Calu3 (cell line): ENCODE measurements at regions not wholly inside any gene's neighbourhood (a gene's known extent, or its start where the extent isn't known, plus 50 kb on each side); places are given as distances from the start of the nearest gene placed in this dataset.

Experiments
- BruUV-seq: library from RNA; stranded (reverse); fragments of 400-500 nt; replicated peaks from 2 replicates; lab custom pipeline; 2021; lab: Mats Ljungman, UMichigan
- CTCF ChIA-PET: fragments of 300-600 bp; sonication (Branson Sonifier 250); formaldehyde crosslinking; loops from one replicate; lab custom pipeline; 2022; ENCODE audit warnings: antibody characterized with exemption; lab: Charles Lee
- DNase-seq: peaks from one replicate; pipeline ENCODE4 v3.0.0; 2022
- H3K27ac Mint-ChIP-seq: one replicate; pipeline ENCODE4 v1.8.0; 2022; ENCODE audit warnings: mixed read lengths; ENCODE audit not compliant: unreplicated experiment
- H3K27me3 Mint-ChIP-seq: one replicate; pipeline ENCODE4 v1.8.0; 2022; ENCODE audit warnings: mixed read lengths; ENCODE audit not compliant: unreplicated experiment
- H3K36me3 Mint-ChIP-seq: one replicate; pipeline ENCODE4 v1.8.0; 2022; ENCODE audit warnings: mild to moderate bottlenecking, moderate library complexity, mixed read lengths; ENCODE audit not compliant: insufficient read depth, unreplicated experiment
- H3K4me1 Mint-ChIP-seq: one replicate; pipeline ENCODE4 v1.8.0; 2022; ENCODE audit warnings: mild to moderate bottlenecking, low read depth, mixed read lengths; ENCODE audit not compliant: unreplicated experiment
- H3K4me3 Mint-ChIP-seq: one replicate; pipeline ENCODE4 v1.8.0; 2022; ENCODE audit warnings: mild to moderate bottlenecking, low read depth, moderate library complexity, mixed read lengths; ENCODE audit not compliant: unreplicated experiment
- H3K9me3 Mint-ChIP-seq: one replicate; pipeline ENCODE4 v1.8.0; 2022; ENCODE audit warnings: low read depth, mixed read lengths; ENCODE audit not compliant: unreplicated experiment
- intact Hi-C: fragments of 100-400 bp; cut with micrococcal nuclease; formaldehyde crosslinking; loops from one replicate; pipeline ENCODE4 v1.10.0; 2022; ENCODE audit not compliant: unreplicated experiment
- TF ChIP-seq, protein P1 (sequence below): fragments of 200-600 bp; IDR thresholded peaks from one replicate; pipeline ENCODE4 v1.8.0; 2022; ENCODE audit warnings: antibody characterized with exemption; ENCODE audit not compliant: unreplicated experiment

DNA sequence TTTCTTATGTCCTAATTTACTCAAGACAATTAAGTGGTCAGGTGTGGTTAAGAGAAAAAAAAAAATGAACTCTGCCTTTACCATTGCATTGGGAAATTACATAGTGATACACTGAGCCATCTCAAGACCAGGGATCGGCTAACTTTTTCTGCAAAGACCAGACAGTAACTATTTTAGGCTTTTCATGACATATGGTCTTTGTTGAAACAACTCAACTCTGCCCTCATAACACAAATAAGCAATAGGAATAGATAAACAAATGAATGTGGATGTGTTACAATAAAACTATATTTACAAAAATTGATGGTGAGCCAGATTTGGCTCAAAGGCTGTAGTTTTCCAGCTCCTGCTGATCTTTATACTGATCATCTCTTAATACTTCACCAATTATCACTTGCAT lies 632.6 kb upstream of the INTU start:
- Mint-ChIP-seq H3K27me3 (no peaks in the 10 kb centered on the region), H3K36me3 (no peaks in the 10 kb centered on the region), H3K4me3 (no peak overlapping the region), H3K9me3 (no peaks in the 10 kb centered on the region), H3K4me1 (no peaks in the 10 kb centered on the region), H3K27ac (no peak overlapping the region)
- no TSS peak for BruUV-seq
- TF ChIP-seq, protein P1, sequence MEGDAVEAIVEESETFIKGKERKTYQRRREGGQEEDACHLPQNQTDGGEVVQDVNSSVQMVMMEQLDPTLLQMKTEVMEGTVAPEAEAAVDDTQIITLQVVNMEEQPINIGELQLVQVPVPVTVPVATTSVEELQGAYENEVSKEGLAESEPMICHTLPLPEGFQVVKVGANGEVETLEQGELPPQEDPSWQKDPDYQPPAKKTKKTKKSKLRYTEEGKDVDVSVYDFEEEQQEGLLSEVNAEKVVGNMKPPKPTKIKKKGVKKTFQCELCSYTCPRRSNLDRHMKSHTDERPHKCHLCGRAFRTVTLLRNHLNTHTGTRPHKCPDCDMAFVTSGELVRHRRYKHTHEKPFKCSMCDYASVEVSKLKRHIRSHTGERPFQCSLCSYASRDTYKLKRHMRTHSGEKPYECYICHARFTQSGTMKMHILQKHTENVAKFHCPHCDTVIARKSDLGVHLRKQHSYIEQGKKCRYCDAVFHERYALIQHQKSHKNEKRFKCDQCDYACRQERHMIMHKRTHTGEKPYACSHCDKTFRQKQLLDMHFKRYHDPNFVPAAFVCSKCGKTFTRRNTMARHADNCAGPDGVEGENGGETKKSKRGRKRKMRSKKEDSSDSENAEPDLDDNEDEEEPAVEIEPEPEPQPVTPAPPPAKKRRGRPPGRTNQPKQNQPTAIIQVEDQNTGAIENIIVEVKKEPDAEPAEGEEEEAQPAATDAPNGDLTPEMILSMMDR = no peak
- CTCF ChIA-PET = no interaction called here
- DNase-seq = no peak
- intact Hi-C loops = no loop called here

DNA sequence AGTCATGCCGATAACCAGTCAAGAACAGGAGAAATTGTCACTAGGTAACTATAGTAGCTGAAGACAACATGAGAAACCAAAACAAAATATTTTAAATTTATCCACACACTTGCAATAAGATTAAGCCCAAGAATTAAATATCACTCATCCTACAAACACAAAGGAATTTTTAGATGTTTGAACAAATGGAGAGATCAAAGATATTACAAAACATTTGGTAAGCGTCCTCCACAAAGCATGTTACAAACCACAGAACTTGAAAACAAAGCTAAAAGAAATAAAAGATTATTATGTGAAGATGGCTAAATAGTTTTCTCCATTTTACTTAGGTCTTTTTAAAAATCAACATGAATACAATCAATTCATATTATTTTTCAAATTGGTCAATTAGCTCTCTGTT lies 631.9 kb upstream of the INTU start:
- H3K27me3 Mint-ChIP-seq = no peaks in the 10 kb centered on the region
- no peaks in the 10 kb centered on the region for H3K36me3 Mint-ChIP-seq
- CTCF ChIA-PET = no interaction called here
- no TSS peak for BruUV-seq
- no peak for DNase-seq
- TF ChIP-seq, protein P1 = no peak
- H3K4me1 Mint-ChIP-seq = no peaks in the 10 kb centered on the region
- no peak overlapping the region for H3K27ac Mint-ChIP-seq
- no peaks in the 10 kb centered on the region for H3K9me3 Mint-ChIP-seq
- intact Hi-C loops = no loop called here
- no peak overlapping the region for H3K4me3 Mint-ChIP-seq

DNA sequence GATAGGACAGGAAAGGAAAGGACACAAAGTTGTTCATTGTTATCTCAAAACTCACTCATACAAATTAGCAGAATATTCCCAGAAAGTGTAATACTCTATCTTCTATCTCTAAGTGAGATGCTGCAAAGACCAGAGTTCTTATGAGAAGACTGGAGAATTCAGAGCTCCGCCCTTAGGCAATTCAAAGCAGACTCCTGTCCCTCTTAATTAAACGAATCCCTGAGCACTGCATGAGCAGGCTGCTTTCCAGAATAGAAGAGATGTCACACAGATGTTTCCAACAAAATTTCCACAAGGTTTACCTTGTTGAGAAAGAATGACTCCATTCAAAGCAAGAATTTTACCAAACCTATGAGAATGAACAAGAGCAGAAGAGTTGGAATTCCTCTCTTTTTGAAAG lies 630.8 kb upstream of the INTU start:
- H3K27ac Mint-ChIP-seq = no peak overlapping the region
- intact Hi-C loops = no loop called here
- H3K9me3 Mint-ChIP-seq = no peaks in the 10 kb centered on the region
- DNase-seq = no peak
- H3K4me1 Mint-ChIP-seq = no peaks in the 10 kb centered on the region
- no peaks in the 10 kb centered on the region for H3K27me3 Mint-ChIP-seq
- CTCF ChIA-PET = no interaction called here
- TF ChIP-seq, protein P1 = no peak
- no TSS peak for BruUV-seq
- H3K4me3 Mint-ChIP-seq = no peak overlapping the region
- no peaks in the 10 kb centered on the region for H3K36me3 Mint-ChIP-seq

DNA sequence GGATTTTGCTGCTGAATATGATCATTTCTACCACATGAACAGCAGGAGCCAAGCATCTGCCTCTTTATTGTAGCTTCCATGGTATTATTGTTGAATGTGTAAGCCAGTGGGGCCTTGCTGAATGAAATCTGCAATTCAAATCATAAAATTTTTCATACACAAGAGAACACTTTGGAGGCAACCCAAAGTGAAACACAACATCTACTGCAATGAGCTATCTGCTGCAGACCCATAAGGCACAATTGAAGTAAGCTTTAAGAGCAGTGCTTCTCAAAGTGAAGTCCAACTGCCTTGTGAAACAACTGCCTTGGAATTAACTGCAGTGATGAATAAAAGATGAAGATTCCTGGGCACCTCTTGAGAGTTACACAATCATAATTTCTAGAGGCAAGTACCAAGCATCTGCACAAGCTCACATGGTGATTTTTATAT lies 626.3 kb upstream of the INTU start:
- Mint-ChIP-seq H3K27ac (no peak overlapping the region), H3K9me3 (peaks cover 6% of the 10 kb centered on the region), H3K4me1 (no peaks in the 10 kb centered on the region), H3K36me3 (no peaks in the 10 kb centered on the region), H3K27me3 (no peaks in the 10 kb centered on the region), H3K4me3 (no peak overlapping the region)
- intact Hi-C loops = no loop called here
- BruUV-seq = no TSS peak
- TF ChIP-seq, protein P1 = no peak
- no peak for DNase-seq
- CTCF ChIA-PET = no interaction called here
